SHP77 (cell line): ENCODE measurements at regions not wholly inside any gene's neighbourhood (a gene's known extent, or its start where the extent isn't known, plus 50 kb on each side); places are given as distances from the start of the nearest gene placed in this dataset.
"Not testable (repeated sequence)": the region's sequence is repeated elsewhere in the genome, so short reads cannot be mapped to it uniquely, and the experiment has no call there.

ENCODE experiments used
- DNase-seq, 2 experiments: peaks; one replicate each; lab custom pipeline; 2025; lab: John Stamatoyannopoulos, UW

DNA sequence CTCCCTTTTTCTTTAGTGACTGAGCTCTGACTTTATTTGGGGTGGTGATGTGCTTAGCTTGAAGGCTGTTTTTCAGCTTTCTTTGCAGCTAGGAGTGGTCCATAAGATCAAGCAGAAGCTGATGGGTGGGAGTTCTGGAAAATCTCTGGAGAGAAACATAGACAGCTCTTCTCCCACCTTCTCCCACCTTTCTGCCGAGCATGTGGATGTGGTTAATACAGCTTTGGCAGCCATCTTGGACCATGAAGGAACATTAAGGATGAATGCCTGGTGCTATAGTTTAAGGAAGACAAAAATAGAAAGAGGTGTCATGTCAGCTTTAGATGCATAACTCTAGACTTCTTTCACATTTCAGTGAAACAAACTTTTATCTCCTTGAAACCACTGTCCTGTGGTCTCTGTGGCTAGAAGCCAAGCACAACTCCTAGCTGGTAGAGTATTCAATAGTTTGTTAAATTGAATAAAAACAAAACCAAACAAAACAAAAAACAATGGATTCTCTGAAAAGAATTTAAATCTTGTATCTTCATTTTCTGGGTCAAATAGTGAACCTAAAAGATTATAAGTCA lies 203.6 kb upstream of the SESN3 start:
- no peak for DNase-seq

DNA sequence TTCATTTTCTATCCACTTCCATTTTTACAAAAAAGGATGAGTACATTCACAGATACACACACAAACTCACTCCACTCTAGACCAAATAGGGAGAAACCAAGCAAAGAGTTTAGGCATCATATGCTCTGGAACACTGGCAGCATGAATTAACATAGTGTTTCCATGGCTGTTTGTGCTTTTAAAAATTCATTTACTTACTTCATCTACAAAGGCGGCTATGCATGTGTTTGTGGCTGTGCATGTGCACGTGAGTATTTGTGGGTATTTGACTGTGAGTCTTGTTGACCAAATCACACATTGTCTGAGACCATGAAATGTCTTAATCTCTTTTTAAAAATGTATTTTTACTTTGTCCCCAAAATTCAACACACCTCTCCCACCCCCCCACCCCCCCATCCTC lies 203.0 kb upstream of the SESN3 start:
- no peak for DNase-seq

DNA sequence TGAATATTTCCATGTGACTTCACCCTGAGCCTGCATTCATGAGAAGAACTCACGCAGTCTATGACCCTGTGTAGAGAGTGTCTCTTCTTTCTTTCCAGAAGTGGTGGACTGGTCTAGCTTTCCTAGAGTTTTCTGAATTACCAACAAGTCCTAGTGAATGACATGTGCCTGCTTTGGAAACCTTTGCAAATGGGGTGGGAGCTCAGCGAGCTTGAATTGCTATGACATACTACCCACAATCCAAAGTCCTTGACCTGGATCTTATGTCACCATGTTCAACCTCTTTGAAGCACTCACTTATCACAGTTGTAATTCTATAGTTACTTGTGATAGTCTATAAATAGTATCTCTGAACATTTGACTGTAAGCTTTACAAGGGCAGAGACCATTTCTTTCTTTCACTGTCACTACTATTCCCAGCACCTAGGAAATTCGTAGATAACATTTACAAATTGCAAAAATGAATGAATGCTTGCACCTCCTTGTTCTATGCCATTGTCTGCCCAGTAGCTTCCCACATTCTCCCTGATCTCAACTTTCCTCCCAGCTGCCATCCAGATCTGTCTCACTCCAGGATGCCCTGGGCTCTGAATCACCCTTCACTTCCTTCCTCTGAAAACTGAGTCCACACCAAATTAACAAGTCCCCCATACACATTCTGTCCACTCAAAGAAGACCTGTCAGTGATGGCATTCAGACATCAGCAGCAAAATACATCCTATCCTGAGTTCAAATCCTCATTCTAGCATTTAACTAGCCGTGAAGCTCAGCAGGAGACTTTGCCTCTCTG lies 201.9 kb upstream of the SESN3 start:
- DNase-seq = no peak

DNA sequence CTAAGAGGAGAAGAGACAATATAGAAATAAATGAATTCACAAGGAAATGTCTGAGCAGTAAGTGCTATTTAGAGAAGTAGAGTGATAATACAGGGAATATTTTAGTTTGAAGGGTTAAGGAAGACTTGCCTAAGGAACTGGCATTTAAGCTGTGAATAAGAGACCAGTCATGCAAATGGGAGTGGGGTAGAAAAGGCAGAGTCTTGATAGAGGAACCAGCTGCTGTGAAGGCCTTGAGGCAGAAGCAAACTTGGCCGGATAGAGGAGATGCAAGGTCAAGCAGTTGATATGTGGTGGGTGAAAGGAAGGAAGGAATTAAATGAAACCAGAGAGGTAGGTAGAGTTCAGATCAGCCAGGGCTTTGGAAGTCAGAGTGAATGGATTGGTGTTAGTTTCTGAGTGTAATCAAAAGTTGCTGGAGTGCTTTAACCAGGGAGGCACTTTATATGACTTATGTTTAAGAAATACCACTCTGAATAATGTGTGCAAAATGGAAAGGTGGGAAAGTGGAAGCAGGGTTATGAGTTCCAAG lies 198.4 kb upstream of the SESN3 start:
- no peak for DNase-seq

DNA sequence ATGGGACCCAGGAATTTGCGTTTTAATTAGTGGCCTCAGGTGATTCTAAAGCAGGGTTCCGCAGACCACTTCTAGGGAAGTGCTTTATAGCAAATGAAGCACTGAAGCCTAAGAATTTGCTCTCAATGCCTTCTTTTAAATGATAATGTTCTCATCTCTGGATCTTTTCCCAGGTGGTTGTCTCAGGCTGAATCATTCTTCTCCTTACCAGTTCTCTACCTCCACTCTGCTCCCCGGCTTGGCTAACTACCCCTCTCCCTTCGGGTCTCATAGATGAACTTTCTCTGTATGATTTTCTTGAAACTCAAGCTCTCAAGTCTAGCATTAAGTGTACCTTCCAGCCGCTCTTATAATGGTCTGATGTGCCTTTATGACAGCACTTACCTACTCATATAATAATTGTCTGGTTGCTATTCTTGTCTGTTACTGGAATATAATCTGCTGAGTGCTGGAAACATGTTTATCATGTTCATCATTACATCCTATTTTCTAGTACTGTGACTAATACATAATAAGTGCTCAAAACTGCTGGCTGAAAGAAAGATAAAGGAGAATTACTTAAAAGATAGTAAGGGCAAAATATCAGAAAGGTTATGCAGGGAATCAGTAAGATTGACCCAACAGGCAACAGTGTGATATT lies 195.9 kb upstream of the SESN3 start:
- DNase-seq = no peak

DNA sequence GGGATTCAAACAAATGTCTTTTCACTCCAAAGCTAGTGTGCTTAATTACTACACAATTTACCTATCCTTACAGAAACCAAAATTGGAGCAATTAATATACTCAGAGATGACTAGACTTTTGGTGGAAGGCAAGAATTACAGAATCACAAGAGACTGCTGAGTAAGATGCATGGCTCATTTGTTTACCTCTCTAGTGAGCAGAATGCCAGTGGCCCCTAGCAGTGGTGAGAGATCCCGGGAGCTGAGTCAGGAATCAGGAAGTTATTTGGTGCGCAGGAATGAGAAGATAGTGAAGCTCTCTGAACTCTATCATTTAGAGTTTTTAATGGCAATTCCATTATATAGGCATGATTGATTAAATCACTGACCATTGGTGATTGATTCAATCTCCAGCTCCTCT lies 188.9 kb upstream of the SESN3 start:
- no peak for DNase-seq

DNA sequence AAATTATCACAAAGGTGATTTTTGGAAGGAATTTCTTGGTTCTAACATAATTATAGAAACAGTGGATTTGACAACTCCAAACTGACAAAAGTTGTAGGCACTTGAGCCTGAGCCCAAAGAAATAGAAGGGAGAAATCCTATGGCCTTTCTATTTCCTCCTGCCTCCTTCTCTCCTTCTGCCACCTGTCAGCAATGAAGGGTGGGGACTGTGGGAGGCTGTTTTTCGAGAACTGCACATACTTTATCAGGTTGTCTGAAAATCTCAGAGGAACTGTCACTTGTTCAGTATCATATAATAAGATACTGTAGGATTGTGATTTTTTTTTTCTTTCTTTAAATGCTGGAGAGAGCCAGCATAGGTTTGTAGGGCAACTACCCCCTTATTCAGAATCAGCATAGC lies 187.9 kb upstream of the SESN3 start:
- no peak for DNase-seq

DNA sequence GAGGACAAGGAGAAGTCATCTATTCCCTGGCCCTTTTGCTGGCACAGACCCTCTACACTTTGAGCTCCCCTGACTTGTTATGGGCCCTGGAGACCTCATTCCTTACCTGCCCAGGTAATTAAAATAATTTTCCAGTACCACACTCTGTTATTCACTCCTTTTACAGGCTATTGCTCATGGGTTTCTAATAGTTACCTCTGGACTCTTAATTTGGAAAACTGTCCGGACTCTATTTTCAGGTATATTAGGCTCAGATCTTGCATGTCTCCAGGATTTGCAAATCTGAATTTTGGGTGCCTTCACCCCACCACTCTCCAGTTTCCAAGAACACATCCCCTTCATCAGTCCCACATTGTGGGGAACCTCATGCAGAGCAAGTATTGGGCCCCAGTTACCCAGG lies 186.8 kb upstream of the SESN3 start:
- DNase-seq = no peak

DNA sequence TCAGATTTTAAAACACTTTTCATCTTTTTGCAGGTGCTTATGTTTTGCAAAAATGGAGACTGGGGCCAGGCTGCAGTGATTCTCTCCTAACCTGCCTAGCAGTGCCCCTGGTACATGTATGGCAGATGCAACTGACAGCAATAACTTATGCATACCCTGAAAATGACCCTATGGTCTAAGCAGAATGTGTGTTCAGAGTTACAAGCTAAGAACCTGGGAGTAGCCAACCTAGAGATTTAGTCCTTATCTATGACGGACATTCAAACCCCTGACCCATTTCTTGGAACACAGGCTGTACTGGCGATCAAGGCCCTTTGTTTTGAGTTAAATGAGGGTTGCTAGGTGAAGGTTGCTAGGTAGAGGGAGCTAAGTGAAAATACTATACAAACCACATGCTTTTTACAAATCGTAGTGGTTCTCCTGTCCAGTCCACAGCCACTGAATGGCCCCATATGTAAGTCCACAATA lies 184.9 kb upstream of the SESN3 start:
- no peak for DNase-seq

DNA sequence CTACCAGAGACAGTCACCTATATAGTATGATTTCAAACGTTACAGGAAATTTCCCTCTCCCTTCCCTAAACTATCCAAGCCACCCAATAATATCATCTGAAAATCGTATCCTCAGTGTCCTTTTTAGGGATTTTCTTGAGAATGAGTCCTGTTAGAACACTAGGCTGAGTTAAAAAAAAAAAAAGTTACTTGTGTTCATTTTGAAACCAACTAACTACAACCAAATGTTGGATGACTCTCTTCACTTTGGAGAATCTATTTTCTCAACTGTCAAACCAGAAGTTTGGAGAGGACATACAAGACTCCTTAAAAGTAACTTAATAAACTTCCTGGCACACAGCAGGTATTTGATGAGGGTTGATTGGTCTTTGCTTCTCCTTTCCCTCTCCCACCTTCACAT lies 183.2 kb upstream of the SESN3 start:
- DNase-seq = no peak

DNA sequence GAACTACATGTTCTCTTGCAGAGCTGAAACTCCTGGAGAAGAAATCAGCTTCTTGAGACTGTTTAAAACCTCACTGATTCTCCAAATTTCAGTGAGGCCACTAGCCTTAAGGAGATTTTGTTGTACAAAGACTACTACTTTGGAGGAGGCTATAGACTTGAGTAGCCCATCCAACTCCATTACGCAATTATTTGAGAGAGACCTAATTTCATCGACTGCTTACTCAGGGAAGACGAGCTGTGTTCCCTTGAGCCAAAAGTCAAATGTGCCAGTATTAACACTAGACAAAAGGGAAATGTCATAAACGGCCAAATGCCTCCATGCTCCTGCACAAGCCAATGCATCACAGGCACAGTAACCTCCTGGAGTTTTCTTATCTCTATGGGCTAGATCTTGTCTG lies 182.8 kb upstream of the SESN3 start:
- DNase-seq = no peak

DNA sequence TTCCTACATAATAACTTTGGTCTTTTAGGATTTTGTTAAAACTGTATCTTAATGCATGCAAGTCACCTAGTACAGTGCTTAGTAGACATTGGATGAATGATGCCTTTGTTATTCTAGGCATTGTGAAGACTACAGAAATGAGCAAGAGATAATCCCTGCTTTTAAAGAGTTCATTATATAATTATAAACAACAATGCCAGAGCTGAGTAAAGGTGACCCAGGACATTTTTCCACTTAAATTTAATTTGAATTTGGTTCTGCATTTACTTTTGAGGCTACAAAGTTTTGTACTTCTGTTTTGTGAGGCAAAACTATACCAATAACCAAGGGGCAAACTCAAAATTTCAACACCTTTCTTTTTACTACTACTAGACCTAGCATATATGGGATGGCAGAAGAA lies 182.0 kb upstream of the SESN3 start:
- no peak for DNase-seq

DNA sequence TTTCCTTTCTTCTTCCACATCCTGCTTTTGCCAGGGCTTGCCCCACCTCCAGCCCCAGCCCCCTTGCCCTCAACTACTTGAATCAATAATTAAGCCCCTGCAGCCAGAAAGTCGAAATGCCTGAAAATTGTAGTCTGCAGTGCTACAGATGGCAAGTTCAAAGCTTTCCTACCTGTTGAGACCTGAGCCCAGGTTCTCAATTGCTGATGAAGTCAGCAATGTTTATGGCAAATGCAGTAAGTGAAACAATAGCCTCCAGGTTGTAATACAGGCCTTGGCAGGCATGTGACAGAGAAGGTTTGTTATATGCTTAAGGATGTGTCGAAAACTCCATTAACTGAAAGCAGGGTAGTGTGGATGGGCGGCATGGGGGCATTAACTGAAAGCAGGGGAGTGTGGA lies 181.1 kb upstream of the SESN3 start:
- no peak for DNase-seq

DNA sequence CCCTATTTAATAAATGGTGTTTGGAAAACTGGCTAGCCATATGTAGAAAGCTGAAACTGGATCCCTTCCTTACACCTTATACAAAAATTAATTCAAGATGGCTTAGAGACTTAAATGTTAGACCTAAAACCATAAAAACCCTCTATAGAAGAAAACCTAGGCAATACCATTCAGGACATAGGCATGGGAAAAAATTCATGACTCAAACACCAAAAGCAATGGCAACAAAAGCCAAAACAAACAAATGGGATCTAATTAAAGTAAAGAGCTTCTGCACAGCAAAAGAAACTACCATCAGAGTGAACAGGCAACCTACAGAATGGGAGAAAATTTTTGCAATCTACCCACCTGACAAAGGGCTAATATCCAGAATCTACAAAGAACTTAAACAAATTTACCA lies 179.7 kb upstream of the SESN3 start:
- not testable (repeated sequence) for DNase-seq

DNA sequence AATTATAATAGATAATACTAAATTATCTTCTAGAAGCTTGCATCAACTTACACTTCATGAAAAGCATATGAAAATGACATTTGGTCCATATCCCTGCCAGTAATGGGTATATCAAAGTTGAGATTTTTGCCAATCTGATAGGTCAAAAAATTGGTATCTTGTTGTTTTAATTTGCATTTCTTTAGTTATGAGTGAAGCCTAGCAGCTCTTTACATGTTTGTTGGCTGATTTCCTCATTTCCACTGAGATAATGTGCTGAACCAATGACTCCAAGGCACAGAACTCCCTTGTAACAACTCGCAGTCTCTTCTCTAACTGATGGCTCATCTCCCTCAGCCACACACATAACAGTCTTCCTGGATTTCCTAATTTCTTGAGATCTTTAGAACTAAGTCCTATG lies 175.3 kb upstream of the SESN3 start:
- DNase-seq = no peak

DNA sequence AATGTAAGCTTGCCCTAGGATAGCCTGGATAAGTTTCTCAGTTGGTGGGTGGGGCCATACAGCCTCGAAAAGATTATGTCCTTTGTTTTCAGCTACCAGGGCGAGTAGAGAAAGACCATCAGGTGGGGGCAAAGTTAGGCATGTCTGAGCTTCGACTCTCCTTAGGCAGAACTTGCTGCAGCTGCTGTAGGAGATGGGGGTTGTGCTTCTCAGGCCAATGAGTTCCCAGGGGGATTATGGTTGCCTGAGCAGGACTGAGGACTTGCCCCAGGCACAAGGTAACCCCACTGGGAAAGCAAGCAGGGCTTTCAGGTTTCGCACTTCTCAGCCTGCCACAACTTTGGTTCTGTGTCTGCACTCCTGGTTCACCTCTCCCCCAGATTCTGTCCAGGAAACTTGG lies 173.4 kb upstream of the SESN3 start:
- no peak for DNase-seq

DNA sequence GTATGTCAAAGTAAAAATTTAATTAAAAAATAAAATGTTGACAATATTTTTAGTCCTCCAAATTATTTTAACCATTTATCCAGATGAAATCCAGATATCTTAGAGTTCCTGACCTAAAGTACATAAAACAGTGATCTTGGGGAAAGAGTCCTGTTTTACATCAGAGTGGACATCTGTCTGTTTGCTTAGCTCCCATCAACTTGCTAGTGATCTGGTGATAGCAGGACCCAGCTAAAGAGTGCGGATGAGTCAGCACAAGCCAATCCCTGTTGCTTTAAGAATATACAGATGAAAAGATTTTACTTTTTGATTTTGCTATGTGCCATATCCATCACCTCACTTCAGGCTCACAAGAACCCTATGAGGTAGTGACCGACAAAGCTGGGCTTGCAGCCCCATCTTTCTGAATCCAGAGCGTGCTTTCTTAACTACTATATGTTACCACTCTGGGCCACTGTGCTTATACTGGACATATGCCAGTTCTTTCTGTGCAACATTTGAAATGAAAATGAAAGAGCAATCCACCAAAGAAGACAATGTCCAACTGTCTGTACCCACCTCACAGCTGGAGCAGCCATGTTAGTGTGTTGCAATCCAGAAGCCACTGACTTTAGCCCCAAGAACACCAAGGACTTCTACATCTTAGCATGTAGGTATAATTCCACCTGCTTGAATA lies 167.6 kb upstream of the SESN3 start:
- DNase-seq = peak; percentile 57 to 67

DNA sequence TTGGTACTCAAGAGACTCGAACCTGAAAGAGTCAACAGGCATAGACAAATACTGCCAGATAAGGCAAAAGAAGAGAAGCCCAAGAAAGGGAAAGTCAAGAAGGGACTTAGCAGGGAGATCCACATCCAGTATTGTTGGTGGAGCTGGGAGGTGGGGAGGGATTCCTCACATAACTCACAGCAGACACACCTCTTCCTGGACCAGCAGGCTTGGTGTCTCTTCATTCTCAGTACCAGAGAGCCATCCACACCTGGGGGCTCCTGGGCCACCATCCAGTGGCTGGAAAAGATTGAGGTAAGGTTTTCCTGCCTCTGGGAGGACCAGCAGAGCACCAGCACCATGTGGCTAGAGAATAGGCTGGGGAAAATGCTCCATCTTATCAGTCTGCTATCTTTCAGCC lies 161.6 kb upstream of the SESN3 start:
- no peak for DNase-seq

DNA sequence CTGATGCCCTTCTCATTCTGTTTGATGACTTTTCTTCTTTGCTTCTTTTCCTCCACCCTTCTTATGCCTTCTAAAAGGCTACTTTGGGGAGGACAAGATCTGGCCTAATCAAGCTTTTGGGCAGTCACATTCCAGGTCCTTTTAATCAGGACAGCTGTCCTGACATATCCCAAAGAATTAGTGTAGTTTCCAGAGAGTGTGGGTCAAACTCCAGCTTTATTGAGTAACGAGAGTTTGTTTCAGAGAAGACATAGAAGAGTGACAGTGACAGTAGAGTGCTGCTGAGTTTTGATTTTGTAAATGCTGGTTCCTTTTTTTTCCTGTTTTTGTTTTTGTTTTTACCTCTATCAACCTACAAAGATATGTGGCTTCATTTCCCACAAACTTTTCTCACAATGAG lies 158.4 kb upstream of the SESN3 start:
- no peak for DNase-seq

DNA sequence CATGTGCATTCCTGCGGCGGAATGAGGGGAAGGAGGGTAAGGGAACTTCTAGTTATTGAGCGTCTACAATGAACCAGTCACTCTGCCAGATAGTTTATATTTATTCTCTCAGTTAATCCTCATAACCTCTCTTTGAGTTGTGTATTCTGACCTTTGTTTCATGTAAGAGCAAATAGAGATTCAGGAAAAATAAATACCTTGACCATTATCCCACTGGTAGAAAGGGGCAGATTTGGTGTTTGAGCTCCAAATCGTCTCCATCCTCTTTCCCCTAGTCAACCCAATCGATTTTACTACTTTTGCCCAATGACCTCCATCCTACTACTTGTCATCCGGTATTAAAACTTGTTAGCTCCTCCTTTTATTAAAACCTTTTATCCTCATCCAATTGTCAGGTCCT lies 157.1 kb upstream of the SESN3 start:
- no peak for DNase-seq

DNA sequence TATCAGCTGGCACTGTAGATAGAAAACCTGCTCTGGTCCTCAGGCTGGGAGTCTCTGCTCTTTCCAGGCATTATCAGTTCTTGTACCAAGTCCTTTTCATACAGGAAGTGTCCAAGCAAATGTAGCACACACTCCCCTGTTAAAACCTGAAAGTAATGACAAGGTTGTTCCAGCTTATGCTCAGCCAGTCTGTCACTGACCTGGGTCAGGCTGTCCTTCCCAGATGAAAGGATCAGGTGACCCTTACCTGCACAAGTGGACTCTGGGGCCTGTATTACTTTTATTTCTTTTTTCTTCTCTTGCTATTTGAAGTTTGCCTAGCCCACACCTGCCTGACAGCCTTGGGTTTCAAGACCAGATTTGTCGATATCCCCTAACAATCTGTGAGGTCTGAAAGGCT lies 156.3 kb upstream of the SESN3 start:
- no peak for DNase-seq

DNA sequence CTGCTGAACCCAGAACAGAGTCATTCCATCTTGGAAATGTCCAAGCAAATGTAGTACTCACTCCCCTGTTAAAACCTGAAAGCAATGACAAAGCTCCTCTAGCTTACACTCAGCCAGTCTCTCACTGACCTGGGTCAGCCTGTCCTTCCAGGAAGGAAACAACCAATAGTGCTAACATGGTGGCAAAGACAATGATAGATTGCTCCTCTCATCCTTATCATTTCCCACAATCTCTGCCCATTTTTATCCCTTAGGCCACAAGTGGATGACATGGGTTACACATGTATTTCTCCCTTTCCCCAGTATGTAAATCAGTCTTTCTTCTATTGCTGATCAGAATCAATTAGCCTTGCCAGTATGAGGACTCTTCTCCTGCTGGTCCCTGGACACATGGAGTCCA lies 154.6 kb upstream of the SESN3 start:
- no peak for DNase-seq

DNA sequence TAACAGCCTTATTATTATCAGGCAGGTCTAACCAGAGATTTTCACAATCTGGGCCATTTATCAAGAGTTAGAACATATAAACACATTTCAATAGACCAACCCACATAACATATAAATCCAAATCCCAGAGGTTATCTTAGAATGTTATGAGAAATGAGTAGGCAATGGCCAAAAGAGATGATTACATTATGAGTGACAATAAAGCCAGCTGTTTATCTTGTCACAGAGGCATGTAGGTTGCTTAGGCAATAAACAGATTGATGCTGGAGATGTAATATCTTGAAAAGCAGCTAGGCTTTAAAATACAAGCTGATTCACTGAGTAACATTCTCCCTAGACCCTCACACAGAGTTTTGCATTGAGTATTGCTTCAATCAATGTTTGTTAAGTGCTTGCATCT lies 148.5 kb upstream of the SESN3 start:
- DNase-seq = no peak
